ENCODE measurements at regions not wholly inside any gene's neighbourhood (a gene's known extent, or its start where the extent isn't known, plus 50 kb on each side); places are given as distances from the start of the nearest gene placed in this dataset.

- no peak for TF ChIP-seq BACH2 (CRISPR knock-in tag; IDR thresholded peaks at IDR 0.05; ENCODE audit: borderline replicate concordance)
- TF ChIP-seq TCF4 (CRISPR knock-in tag; IDR thresholded peaks at IDR 0.05; ENCODE audit: borderline replicate concordance) = no peak
- no peak for TF ChIP-seq CREB5 (CRISPR knock-in tag; IDR thresholded peaks at IDR 0.05; ENCODE audit: low read depth)
- no peak for TF ChIP-seq OSR1 (CRISPR knock-in tag; IDR thresholded peaks at IDR 0.05)
- TF ChIP-seq ZNF70 (CRISPR knock-in tag; IDR thresholded peaks at IDR 0.05) = no peak
- TF ChIP-seq ARNTL (CRISPR knock-in tag; IDR thresholded peaks at IDR 0.05; ENCODE audit: borderline replicate concordance, low read depth) = no peak
- TF ChIP-seq ZFP3 (CRISPR knock-in tag; IDR thresholded peaks at IDR 0.05) = no peak
- no peak for TF ChIP-seq RARB (CRISPR knock-in tag; IDR thresholded peaks at IDR 0.05)
- no peak for TF ChIP-seq CSDC2 (CRISPR knock-in tag; IDR thresholded peaks at IDR 0.05)
- no peak for TF ChIP-seq ZFP30 (CRISPR knock-in tag; IDR thresholded peaks at IDR 0.05)
- no peak for TF ChIP-seq PATZ1 (CRISPR knock-in tag; IDR thresholded peaks at IDR 0.05; ENCODE audit: borderline replicate concordance)
- no peak for TF ChIP-seq SNAI2 (CRISPR knock-in tag; IDR thresholded peaks at IDR 0.05)
These were observed 302.7 kb downstream of the SIPA1L2 start for GRCh38 chr1:232327269-232327668.
